ENCODE measurements at regions not wholly inside any gene's neighbourhood (a gene's known extent, or its start where the extent isn't known, plus 50 kb on each side); places are given as distances from the start of the nearest gene placed in this dataset.

DNA sequence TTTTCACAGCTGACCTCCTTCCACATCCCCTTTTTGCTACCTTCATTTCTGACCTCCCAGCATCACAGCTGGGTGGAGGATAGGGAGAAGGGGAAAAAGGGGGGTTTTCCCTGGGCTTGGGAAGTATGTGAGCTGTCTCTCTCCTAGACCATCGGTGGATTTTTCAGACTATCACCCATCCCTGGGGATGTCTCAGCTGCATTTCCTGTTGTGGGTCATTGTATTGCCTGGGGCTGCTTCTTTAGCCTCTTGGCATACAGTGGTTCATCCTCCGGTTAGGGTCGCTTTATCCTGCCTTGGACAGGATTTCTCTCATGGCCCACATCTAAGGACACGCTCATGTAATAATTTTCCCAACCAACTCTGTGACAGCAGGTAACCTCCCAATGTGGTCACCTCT, 142.5 kb upstream of the ARG1 start:
- TF ChIP-seq, protein P1, sequence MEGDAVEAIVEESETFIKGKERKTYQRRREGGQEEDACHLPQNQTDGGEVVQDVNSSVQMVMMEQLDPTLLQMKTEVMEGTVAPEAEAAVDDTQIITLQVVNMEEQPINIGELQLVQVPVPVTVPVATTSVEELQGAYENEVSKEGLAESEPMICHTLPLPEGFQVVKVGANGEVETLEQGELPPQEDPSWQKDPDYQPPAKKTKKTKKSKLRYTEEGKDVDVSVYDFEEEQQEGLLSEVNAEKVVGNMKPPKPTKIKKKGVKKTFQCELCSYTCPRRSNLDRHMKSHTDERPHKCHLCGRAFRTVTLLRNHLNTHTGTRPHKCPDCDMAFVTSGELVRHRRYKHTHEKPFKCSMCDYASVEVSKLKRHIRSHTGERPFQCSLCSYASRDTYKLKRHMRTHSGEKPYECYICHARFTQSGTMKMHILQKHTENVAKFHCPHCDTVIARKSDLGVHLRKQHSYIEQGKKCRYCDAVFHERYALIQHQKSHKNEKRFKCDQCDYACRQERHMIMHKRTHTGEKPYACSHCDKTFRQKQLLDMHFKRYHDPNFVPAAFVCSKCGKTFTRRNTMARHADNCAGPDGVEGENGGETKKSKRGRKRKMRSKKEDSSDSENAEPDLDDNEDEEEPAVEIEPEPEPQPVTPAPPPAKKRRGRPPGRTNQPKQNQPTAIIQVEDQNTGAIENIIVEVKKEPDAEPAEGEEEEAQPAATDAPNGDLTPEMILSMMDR (conservative IDR thresholded peaks at IDR 0.05; ENCODE audit: low read depth, low read length) = no peak
- no peak for TF ChIP-seq EZH2 (IDR thresholded peaks at IDR 0.05; ENCODE audit: borderline replicate concordance, low read depth, low read length, poor library complexity, severe bottlenecking)

All from A673 (cell line).